HepG2 (cell line): ENCODE measurements at regions not wholly inside any gene's neighbourhood (a gene's known extent, or its start where the extent isn't known, plus 50 kb on each side); places are given as distances from the start of the nearest gene placed in this dataset.

ENCODE experiments used
- CTCF ChIP-seq: sonication (generic); formaldehyde crosslinking; IDR thresholded peaks from 2 replicates; pipeline ENCODE4 v1.5.0; 2020; ENCODE audit warnings: mild to moderate bottlenecking, missing genetic modification reagents, moderate library complexity
- ETV5 ChIP-seq: IDR thresholded peaks from 2 replicates; pipeline ENCODE4 v1.6.1; 2018; ENCODE audit warnings: missing biosample characterization, missing genetic modification reagents, inconsistent platforms, borderline replicate concordance
- JUNB ChIP-seq: sonication (generic); formaldehyde crosslinking; IDR thresholded peaks from 2 replicates; pipeline ENCODE4 v1.8.0; 2022; ENCODE audit warnings: missing genetic modification reagents, mild to moderate bottlenecking, borderline replicate concordance
- KDM3A ChIP-seq: IDR thresholded peaks from 2 replicates; pipeline ENCODE4 v1.6.1; 2018; ENCODE audit warnings: low read depth, missing compliant biosample characterization
- NAIF1 ChIP-seq: sonication (generic); formaldehyde crosslinking; IDR thresholded peaks from 2 replicates; pipeline ENCODE4 v1.5.0; 2020; ENCODE audit warnings: mild to moderate bottlenecking, missing genetic modification reagents, borderline replicate concordance
- POLR2A ChIP-seq, 2 experiments: IDR thresholded peaks; 2 replicates each; pipeline ENCODE4 v1.6.1; 2011; ENCODE audit warnings: low read depth in 2 of 2, low read length in 2 of 2, mild to moderate bottlenecking in 1 of 2, moderate library complexity in 1 of 2; ENCODE audit not compliant: insufficient read depth in 1 of 2
- SKI ChIP-seq: fragments of 450-650 bp; IDR thresholded peaks from one replicate; pipeline ENCODE4 v1.6.1; 2018; ENCODE audit warnings: mild to moderate bottlenecking; ENCODE audit not compliant: partially characterized antibody
- ZBTB7A ChIP-seq: sonication (generic); formaldehyde crosslinking; IDR thresholded peaks from 2 replicates; pipeline ENCODE4 v1.8.0; 2022; ENCODE audit warnings: mild to moderate bottlenecking, missing genetic modification reagents
- ZFP36 ChIP-seq: fragments of 150-350 bp; IDR thresholded peaks from 2 replicates; pipeline ENCODE4 v1.6.1; 2018; ENCODE audit warnings: borderline replicate concordance, low read length, low read depth; ENCODE audit not compliant: partially characterized antibody
- ZFP36L2 ChIP-seq: sonication (generic); formaldehyde crosslinking; IDR thresholded peaks from 2 replicates; pipeline ENCODE4 v1.4.0; 2020; ENCODE audit warnings: missing genetic modification reagents
- ZNF142 ChIP-seq: sonication (generic); formaldehyde crosslinking; IDR thresholded peaks from 2 replicates; pipeline ENCODE4 v1.4.0; 2020; ENCODE audit warnings: missing genetic modification reagents

GRCh38 chr21:28663754-28664153, 328.9 kb downstream of the LTN1 start:
- no peak for TF ChIP-seq CTCF (CRISPR knock-in tag)
- TF ChIP-seq JUNB (CRISPR knock-in tag) = no peak
- TF ChIP-seq ZBTB7A (CRISPR knock-in tag) = no peak
- no peak for TF ChIP-seq SKI
- TF ChIP-seq KDM3A (CRISPR knock-in tag) = no peak
- TF ChIP-seq ETV5 (CRISPR knock-in tag) = no peak
- TF ChIP-seq ZFP36 = no peak
- no peak for TF ChIP-seq NAIF1 (CRISPR knock-in tag)
- TF ChIP-seq ZNF142 (CRISPR knock-in tag) = no peak
- no peak for TF ChIP-seq ZFP36L2 (CRISPR knock-in tag)
- TF ChIP-seq POLR2A (IDR thresholded peaks at IDR 0.05; ENCODE audit: insufficient read depth in 1 of 2, low read depth in 2 of 2, low read length in 2 of 2) = no peak
